Erythroblast (primary cell): ENCODE measurements at regions not wholly inside any gene's neighbourhood (a gene's known extent, or its start where the extent isn't known, plus 50 kb on each side); places are given as distances from the start of the nearest gene placed in this dataset.

ENCODE experiments used
- GATA1 ChIP-seq: IDR thresholded peaks from 2 replicates; pipeline ENCODE4 v1.6.1; 2011; ENCODE audit warnings: low read depth, mild to moderate bottlenecking, control low read depth, low read length, moderate library complexity
- POLR2A ChIP-seq: IDR thresholded peaks from 2 replicates; pipeline ENCODE4 v1.6.1; 2011; ENCODE audit warnings: mild to moderate bottlenecking, low read length

DNA sequence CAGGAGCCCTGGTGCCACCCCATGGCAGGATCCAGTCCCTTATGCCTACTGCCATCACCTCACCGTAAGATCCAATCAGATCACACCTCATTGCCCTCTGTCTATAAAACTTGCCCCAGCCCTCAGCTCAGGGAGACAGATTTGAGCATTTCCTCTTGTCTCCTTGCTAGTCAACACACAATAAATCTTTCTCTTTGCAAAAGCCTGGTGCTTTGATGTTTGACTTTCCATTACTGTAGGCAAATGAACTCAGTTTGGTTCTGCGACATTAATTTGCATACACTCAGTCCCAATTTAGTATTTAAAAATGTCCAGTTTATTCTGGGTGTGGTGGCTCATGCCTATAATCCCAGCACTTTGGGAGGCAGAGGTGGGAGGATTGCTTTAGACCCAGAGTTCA is 188.4 kb downstream of the AEBP2 start:
- TF ChIP-seq POLR2A (no peak), GATA1 (no peak)
